ENCODE measurements at regions not wholly inside any gene's neighbourhood (a gene's known extent, or its start where the extent isn't known, plus 50 kb on each side); places are given as distances from the start of the nearest gene placed in this dataset.

GRCh38 chr4:13212936-13213335 is 271.2 kb downstream of the RAB28 start:
- TF ChIP-seq CTCF (IDR thresholded peaks at IDR 0.05; ENCODE audit: low read depth, low read length) = no peak
- TF ChIP-seq EZH2phosphoT487 (IDR thresholded peaks at IDR 0.05; ENCODE audit: low read depth) = no peak
